ENCODE measurements at regions not wholly inside any gene's neighbourhood (a gene's known extent, or its start where the extent isn't known, plus 50 kb on each side); places are given as distances from the start of the nearest gene placed in this dataset.
"Not testable (repeated sequence)": the region's sequence is repeated elsewhere in the genome, so short reads cannot be mapped to it uniquely, and the experiment has no call there.

GRCh38 chr21:15624646-15625045 lies 105.1 kb upstream of the USP25 start:
- no peaks in the 10 kb centered on the region for H3K36me3 Mint-ChIP-seq (ENCODE audit: insufficient read depth in 2 of 2)
- no peaks in the 10 kb centered on the region for H3K27me3 Mint-ChIP-seq (ENCODE audit: low read depth)
- ATAC-seq (replicated peaks in 1 of 2), result no peak
- H3K4me3 Mint-ChIP-seq, result no peak overlapping the region
- DNase-seq, result no peak
- no peak overlapping the region for H3K27ac Mint-ChIP-seq
- no peaks in the 10 kb centered on the region for H3K4me1 Mint-ChIP-seq (ENCODE audit: low read depth)
- peaks cover 0 to 2% of the 10 kb centered on the region in 2 donors for H3K9me3 Mint-ChIP-seq

- H3K4me3 Mint-ChIP-seq, result no peak overlapping the region
- H3K4me1 Mint-ChIP-seq (ENCODE audit: low read depth), result no peaks in the 10 kb centered on the region
- H3K27me3 Mint-ChIP-seq (ENCODE audit: low read depth), result no peaks in the 10 kb centered on the region
- no peaks in the 10 kb centered on the region for H3K36me3 Mint-ChIP-seq (ENCODE audit: insufficient read depth in 2 of 2)
- ATAC-seq (replicated peaks in 1 of 2) (no peak), DNase-seq (no peak)
- no peak overlapping the region for H3K27ac Mint-ChIP-seq
- peaks cover 0 to 2% of the 10 kb centered on the region in 2 donors for H3K9me3 Mint-ChIP-seq
Measured at GRCh38 chr21:15625363-15625762, 104.4 kb upstream of the USP25 start.

GRCh38 chr21:15626031-15626430 lies 103.8 kb upstream of the USP25 start:
- no peaks in the 10 kb centered on the region for H3K4me1 Mint-ChIP-seq (ENCODE audit: low read depth)
- no peak for DNase-seq
- H3K27ac Mint-ChIP-seq, result no peak overlapping the region
- H3K36me3 Mint-ChIP-seq (ENCODE audit: insufficient read depth in 2 of 2), result no peaks in the 10 kb centered on the region
- no peaks in the 10 kb centered on the region for H3K27me3 Mint-ChIP-seq (ENCODE audit: low read depth)
- peaks cover 0 to 2% of the 10 kb centered on the region in 2 donors for H3K9me3 Mint-ChIP-seq
- no peak for ATAC-seq (replicated peaks in 1 of 2)
- H3K4me3 Mint-ChIP-seq, result no peak overlapping the region

GRCh38 chr21:15627011-15627410 lies 102.8 kb upstream of the USP25 start:
- H3K36me3 Mint-ChIP-seq (ENCODE audit: insufficient read depth in 2 of 2), result no peaks in the 10 kb centered on the region
- no peaks in the 10 kb centered on the region for H3K27me3 Mint-ChIP-seq (ENCODE audit: low read depth)
- peaks cover 0 to 2% of the 10 kb centered on the region in 2 donors for H3K9me3 Mint-ChIP-seq
- H3K4me1 Mint-ChIP-seq (ENCODE audit: low read depth), result no peaks in the 10 kb centered on the region
- H3K27ac Mint-ChIP-seq, result no peak overlapping the region
- DNase-seq (no peak), ATAC-seq (replicated peaks in 1 of 2) (no peak)
- H3K4me3 Mint-ChIP-seq, result no peak overlapping the region

- Mint-ChIP-seq H3K4me1 (ENCODE audit: low read depth) (no peaks in the 10 kb centered on the region), H3K27ac (no peak overlapping the region), H3K4me3 (no peak overlapping the region), H3K27me3 (ENCODE audit: low read depth) (no peaks in the 10 kb centered on the region), H3K36me3 (ENCODE audit: insufficient read depth in 2 of 2) (no peaks in the 10 kb centered on the region), H3K9me3 (peaks cover 0 to 2% of the 10 kb centered on the region in 2 donors)
- DNase-seq (no peak), ATAC-seq (replicated peaks in 1 of 2) (no peak)
Measured at GRCh38 chr21:15627823-15628222, 102.0 kb upstream of the USP25 start.

GRCh38 chr21:15631342-15631741 lies 98.4 kb upstream of the USP25 start:
- no peaks in the 10 kb centered on the region for H3K4me1 Mint-ChIP-seq (ENCODE audit: low read depth)
- no peaks in the 10 kb centered on the region for H3K36me3 Mint-ChIP-seq (ENCODE audit: insufficient read depth in 2 of 2)
- no peak for DNase-seq
- no peak overlapping the region for H3K4me3 Mint-ChIP-seq
- no peaks in the 10 kb centered on the region for H3K9me3 Mint-ChIP-seq
- no peak overlapping the region for H3K27ac Mint-ChIP-seq
- H3K27me3 Mint-ChIP-seq (ENCODE audit: low read depth), result no peaks in the 10 kb centered on the region
- no peak for ATAC-seq (replicated peaks in 1 of 2)

GRCh38 chr21:15634541-15634940 lies 95.2 kb upstream of the USP25 start:
- H3K4me1 Mint-ChIP-seq (ENCODE audit: low read depth); H3K9me3 Mint-ChIP-seq; H3K4me3 Mint-ChIP-seq; H3K36me3 Mint-ChIP-seq (ENCODE audit: insufficient read depth in 2 of 2); H3K27me3 Mint-ChIP-seq (ENCODE audit: low read depth); DNase-seq; H3K27ac Mint-ChIP-seq; ATAC-seq (replicated peaks in 1 of 2): not testable (repeated sequence)

GRCh38 chr21:15638856-15639549 lies 90.8 kb upstream of the USP25 start:
- Mint-ChIP-seq H3K4me1 (ENCODE audit: low read depth) (peaks cover 6% of the 10 kb centered on the region), H3K9me3 (no peaks in the 10 kb centered on the region), H3K27ac (no peak overlapping the region), H3K4me3 (no peak overlapping the region), H3K27me3 (ENCODE audit: low read depth) (no peaks in the 10 kb centered on the region), H3K36me3 (ENCODE audit: insufficient read depth in 2 of 2) (no peaks in the 10 kb centered on the region)
- ATAC-seq (replicated peaks in 1 of 2), result no peak
- DNase-seq, result no peak

- not testable (repeated sequence) for ATAC-seq (replicated peaks in 1 of 2); H3K4me3 Mint-ChIP-seq; H3K27ac Mint-ChIP-seq
Measured at GRCh38 chr21:15640113-15640512, 89.7 kb upstream of the USP25 start.

GRCh38 chr21:15644489-15644888 lies 85.3 kb upstream of the USP25 start:
- Mint-ChIP-seq H3K27me3 (ENCODE audit: low read depth) (no peaks in the 10 kb centered on the region), H3K36me3 (ENCODE audit: insufficient read depth in 2 of 2) (no peaks in the 10 kb centered on the region), H3K9me3 (no peaks in the 10 kb centered on the region), H3K4me3 (no peak overlapping the region), H3K4me1 (ENCODE audit: low read depth) (peaks cover 2% of the 10 kb centered on the region), H3K27ac (no peak overlapping the region)
- ATAC-seq (replicated peaks in 1 of 2) (no peak), DNase-seq (no peak)

More at GRCh38 chr21:15640113-15640512, 89.7 kb upstream of the USP25 start:
- not testable (repeated sequence) for H3K36me3 Mint-ChIP-seq (ENCODE audit: insufficient read depth in 2 of 2); H3K27me3 Mint-ChIP-seq (ENCODE audit: low read depth); DNase-seq; H3K4me1 Mint-ChIP-seq (ENCODE audit: low read depth); H3K9me3 Mint-ChIP-seq

GRCh38 chr21:15645830-15646229 lies 84.0 kb upstream of the USP25 start:
- Mint-ChIP-seq H3K36me3 (ENCODE audit: insufficient read depth in 2 of 2) (no peaks in the 10 kb centered on the region), H3K27ac (no peak overlapping the region), H3K27me3 (ENCODE audit: low read depth) (no peaks in the 10 kb centered on the region), H3K9me3 (no peaks in the 10 kb centered on the region), H3K4me3 (no peak overlapping the region), H3K4me1 (ENCODE audit: low read depth) (no peaks in the 10 kb centered on the region)
- ATAC-seq (replicated peaks in 1 of 2) (no peak), DNase-seq (no peak)

GRCh38 chr21:15650735-15651134 lies 79.0 kb upstream of the USP25 start:
- Mint-ChIP-seq H3K9me3 (no peaks in the 10 kb centered on the region), H3K27ac (no peak overlapping the region), H3K4me3 (no peak overlapping the region), H3K27me3 (ENCODE audit: low read depth) (no peaks in the 10 kb centered on the region), H3K36me3 (ENCODE audit: insufficient read depth in 2 of 2) (no peaks in the 10 kb centered on the region), H3K4me1 (ENCODE audit: low read depth) (no peaks in the 10 kb centered on the region)
- DNase-seq (no peak), ATAC-seq (replicated peaks in 1 of 2) (no peak)

GRCh38 chr21:15651172-15651571 lies 78.6 kb upstream of the USP25 start:
- Mint-ChIP-seq H3K27me3 (ENCODE audit: low read depth) (no peaks in the 10 kb centered on the region), H3K4me1 (ENCODE audit: low read depth) (no peaks in the 10 kb centered on the region), H3K9me3 (no peaks in the 10 kb centered on the region), H3K27ac (no peak overlapping the region), H3K4me3 (no peak overlapping the region), H3K36me3 (ENCODE audit: insufficient read depth in 2 of 2) (no peaks in the 10 kb centered on the region)
- no peak for DNase-seq
- ATAC-seq (replicated peaks in 1 of 2), result no peak

GRCh38 chr21:15653710-15654109 lies 76.1 kb upstream of the USP25 start:
- H3K36me3 Mint-ChIP-seq (ENCODE audit: insufficient read depth in 2 of 2), result no peaks in the 10 kb centered on the region
- no peak for DNase-seq
- H3K9me3 Mint-ChIP-seq, result no peaks in the 10 kb centered on the region
- no peak for ATAC-seq (replicated peaks in 1 of 2)
- H3K4me3 Mint-ChIP-seq, result no peak overlapping the region
- no peaks in the 10 kb centered on the region for H3K27me3 Mint-ChIP-seq (ENCODE audit: low read depth)
- no peak overlapping the region for H3K27ac Mint-ChIP-seq
- no peaks in the 10 kb centered on the region for H3K4me1 Mint-ChIP-seq (ENCODE audit: low read depth)

Data from activated T-cell treated with anti-CD3 and anti-CD28 coated beads, Interleukin-2, amount 50 U/mL, for 72 hours (primary cell).